Adrenal gland (tissue), 9 donors: ENCODE measurements at regions not wholly inside any gene's neighbourhood (a gene's known extent, or its start where the extent isn't known, plus 50 kb on each side); places are given as distances from the start of the nearest gene placed in this dataset.
"Not testable (repeated sequence)": the region's sequence is repeated elsewhere in the genome, so short reads cannot be mapped to it uniquely, and the experiment has no call there.

ENCODE experiments used
- DNase-seq, 7 donors: peaks; one replicate each; pipeline ENCODE4 v3.0.0-alpha.2; 2019 to 2020
- H3K27ac ChIP-seq, 5 donors: fragments of 200-600 bp; sonication (generic) in 4 of 5; 1 replicate in 3 of 5; 2 replicates in 2 of 5; pipeline versions ENCODE4 v1.5.1 to v1.8.0; 2016 to 2020; ENCODE audit warnings: mild to moderate bottlenecking in 1 of 5
- H3K27me3 ChIP-seq: fragments of 200-600 bp; 2 replicates; pipeline ENCODE4 v1.8.0; 2021
- H3K36me3 ChIP-seq, 2 donors: fragments of 200-600 bp; replicated peaks in 1 of 2; 1 replicate in 1 of 2; 2 replicates in 1 of 2; pipeline versions ENCODE4 v1.5.1 to v1.8.0; 2018 to 2022
- H3K4me1 ChIP-seq, 2 donors: fragments of 200-600 bp; replicated peaks in 1 of 2; 1 replicate in 1 of 2; 2 replicates in 1 of 2; pipeline versions ENCODE4 v1.5.1 to v1.8.0; 2018 to 2021
- H3K4me3 ChIP-seq, 4 donors: fragments of 200-600 bp; sonication (generic) in 3 of 4; one replicate each; pipeline ENCODE4 v1.5.1; 2016 to 2018
- H3K9me3 ChIP-seq, 3 donors: fragments of 200-600 bp; sonication (generic) in 1 of 3; replicated peaks in 1 of 3; 1 replicate in 2 of 3; 2 replicates in 1 of 3; pipeline versions ENCODE4 v1.5.1 to v1.8.0; 2016 to 2021
- POLR2A ChIP-seq, 2 donors: fragments of 450-650 bp; IDR thresholded peaks; one replicate each; pipeline ENCODE4 v1.6.1; 2017; ENCODE audit warnings: antibody characterized with exemption in 2 of 2, mild to moderate bottlenecking in 2 of 2, moderate library complexity in 1 of 2
- WGBS, 4 donors: extraction: QIAGEN DNeasy Blood & Tissue Kit in 2 of 4; methylation state at CpG; one replicate each; pipeline versions ENCODE4 v1.1.5 to v1.1.7; 2013 to 2017; 5-methylcytosine and 5-hydroxymethylcytosine counted together
- intact Hi-C, 2 donors: fragments of 100-400 bp; cut with DNase I; formaldehyde crosslinking; loops; one replicate each; pipeline versions ENCODE4 v1.14.1 to v1.15.0; 2022 to 2023
- TF ChIP-seq, protein P1 (sequence below), 6 experiments: fragments of 450-650 bp in 4 of 6; fragments of 200-600 bp in 2 of 6; sonication (generic) in 1 of 6; IDR thresholded peaks; 1 replicate in 5 of 6; 2 replicates in 1 of 6; pipeline versions ENCODE4 v1.5.1 to v1.8.0; 2016 to 2021; ENCODE audit warnings: antibody characterized with exemption in 6 of 6, mild to moderate bottlenecking in 2 of 6, moderate library complexity in 1 of 6
- donor health status: healthy with polysubstance abuse.
- donor health status: Bipolar disorder and iron deficiency.
- donor health status: DM: yes; HTN: yes; CAD: no.
- donor health status: DM: no; HTN: no; CAD: no.
- donor health status: DM: no; HTN: no; CAD: no.

DNA sequence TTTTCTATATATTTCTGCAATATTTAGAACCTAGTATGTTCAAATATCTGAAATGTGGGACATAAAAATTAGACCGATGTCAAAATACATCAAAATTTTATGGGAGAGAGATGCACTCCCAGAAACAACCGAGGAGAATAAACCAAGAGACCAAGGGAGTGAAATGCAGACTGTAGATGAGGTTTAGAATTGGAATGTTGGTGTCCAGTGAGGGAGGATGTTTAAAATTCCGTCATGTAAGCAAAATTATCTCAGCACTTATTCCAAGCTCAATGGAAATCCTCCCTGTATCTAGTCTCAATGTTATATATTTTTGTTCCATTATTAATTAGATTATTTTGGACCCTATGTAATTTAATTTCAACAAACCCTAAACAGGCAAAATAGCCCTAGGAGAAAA, 61.9 kb upstream of the MAGI2 start:
- H3K4me1 ChIP-seq, result no peaks in the 10 kb centered on the region
- no peaks in the 10 kb centered on the region for H3K36me3 ChIP-seq
- no peak overlapping the region for H3K4me3 ChIP-seq
- no peak for DNase-seq
- TF ChIP-seq POLR2A (IDR thresholded peaks at IDR 0.05), result no peak
- TF ChIP-seq, protein P1, sequence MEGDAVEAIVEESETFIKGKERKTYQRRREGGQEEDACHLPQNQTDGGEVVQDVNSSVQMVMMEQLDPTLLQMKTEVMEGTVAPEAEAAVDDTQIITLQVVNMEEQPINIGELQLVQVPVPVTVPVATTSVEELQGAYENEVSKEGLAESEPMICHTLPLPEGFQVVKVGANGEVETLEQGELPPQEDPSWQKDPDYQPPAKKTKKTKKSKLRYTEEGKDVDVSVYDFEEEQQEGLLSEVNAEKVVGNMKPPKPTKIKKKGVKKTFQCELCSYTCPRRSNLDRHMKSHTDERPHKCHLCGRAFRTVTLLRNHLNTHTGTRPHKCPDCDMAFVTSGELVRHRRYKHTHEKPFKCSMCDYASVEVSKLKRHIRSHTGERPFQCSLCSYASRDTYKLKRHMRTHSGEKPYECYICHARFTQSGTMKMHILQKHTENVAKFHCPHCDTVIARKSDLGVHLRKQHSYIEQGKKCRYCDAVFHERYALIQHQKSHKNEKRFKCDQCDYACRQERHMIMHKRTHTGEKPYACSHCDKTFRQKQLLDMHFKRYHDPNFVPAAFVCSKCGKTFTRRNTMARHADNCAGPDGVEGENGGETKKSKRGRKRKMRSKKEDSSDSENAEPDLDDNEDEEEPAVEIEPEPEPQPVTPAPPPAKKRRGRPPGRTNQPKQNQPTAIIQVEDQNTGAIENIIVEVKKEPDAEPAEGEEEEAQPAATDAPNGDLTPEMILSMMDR (IDR thresholded peaks at IDR 0.05), result no peak
- no peaks in the 10 kb centered on the region for H3K27me3 ChIP-seq
- WGBS, 4 donors, result 79 to 90% (median 86%) methylated on average over 3 of the region's 3 CpGs
- intact Hi-C loops, result no loop called here
- no peak overlapping the region for H3K27ac ChIP-seq
- no peaks in the 10 kb centered on the region for H3K9me3 ChIP-seq

DNA sequence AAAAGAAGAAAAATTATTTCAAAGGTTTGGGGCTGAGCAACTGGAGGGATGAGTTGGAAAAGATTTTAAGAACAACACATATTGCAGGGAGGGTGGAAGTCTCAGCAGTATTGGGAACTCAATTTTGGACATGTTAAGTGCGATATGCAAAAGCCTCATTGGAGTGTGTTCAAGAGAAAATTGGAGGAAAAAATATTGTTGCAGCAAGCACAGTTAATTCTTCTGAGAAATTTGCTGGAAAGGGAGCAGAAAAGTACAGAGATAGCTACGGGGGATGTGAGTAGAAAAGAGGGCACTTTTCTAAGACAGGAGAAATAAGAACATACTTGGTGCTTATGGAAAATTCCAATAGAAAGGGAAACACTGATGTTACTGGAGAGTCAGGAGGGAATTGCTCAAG, 59.8 kb upstream of the MAGI2 start:
- H3K9me3 ChIP-seq, result no peaks in the 10 kb centered on the region
- H3K4me3 ChIP-seq, result no peak overlapping the region
- 79 to 91% (median 88%) methylated on average over 2 of the region's 2 CpGs for WGBS, 4 donors
- DNase-seq, result no peak
- H3K27me3 ChIP-seq, result no peaks in the 10 kb centered on the region
- H3K4me1 ChIP-seq, result no peaks in the 10 kb centered on the region
- H3K27ac ChIP-seq, result no peak overlapping the region
- H3K36me3 ChIP-seq, result no peaks in the 10 kb centered on the region
- TF ChIP-seq, protein P1 (IDR thresholded peaks at IDR 0.05), result no peak
- TF ChIP-seq POLR2A (IDR thresholded peaks at IDR 0.05), result no peak
- intact Hi-C loops, result no loop called here

GRCh38 chr7:79512261-79512660, 58.8 kb upstream of the MAGI2 start:
- intact Hi-C loops, result no loop called here
- Histone ChIP-seq H3K27ac (no peak overlapping the region), H3K4me3 (no peak overlapping the region), H3K4me1 (no peaks in the 10 kb centered on the region), H3K9me3 (no peaks in the 10 kb centered on the region), H3K27me3 (no peaks in the 10 kb centered on the region), H3K36me3 (no peaks in the 10 kb centered on the region)
- DNase-seq, result no peak
- 83 to 91% (median 87%) methylated on average over 3 of the region's 3 CpGs for WGBS, 4 donors
- no peak for TF ChIP-seq POLR2A (IDR thresholded peaks at IDR 0.05)
- TF ChIP-seq, protein P1 (IDR thresholded peaks at IDR 0.05), result no peak

- H3K27me3 ChIP-seq, H3K36me3 ChIP-seq, H3K9me3 ChIP-seq, intact Hi-C loops, H3K4me3 ChIP-seq, DNase-seq, H3K4me1 ChIP-seq, H3K27ac ChIP-seq: not testable (repeated sequence)
- WGBS, 4 donors, result 80 to 95% (median 86%) methylated on average over 1 of the region's 1 CpG
These were observed 57.6 kb upstream of the MAGI2 start for GRCh38 chr7:79511056-79511455.

DNA sequence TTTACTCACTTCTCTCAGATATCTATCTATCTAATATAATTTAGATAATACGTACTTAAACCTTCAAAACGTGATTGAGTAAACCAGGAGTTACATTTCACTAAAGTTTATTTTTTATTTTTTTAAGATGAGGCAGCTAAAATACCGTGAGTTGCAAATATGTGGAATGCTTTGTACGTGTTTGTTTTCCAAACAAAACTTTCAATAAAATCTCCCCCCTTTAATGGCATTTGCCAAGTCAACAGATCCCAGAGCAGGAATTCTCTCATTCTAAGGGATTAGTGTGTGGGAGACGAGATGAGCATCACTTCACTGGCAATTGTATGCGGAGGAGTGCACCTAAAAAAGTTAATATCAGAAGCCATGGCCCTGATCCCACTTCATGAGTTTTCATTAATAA, 53.7 kb upstream of the MAGI2 start:
- no peaks in the 10 kb centered on the region for H3K27me3 ChIP-seq
- H3K4me3 ChIP-seq, result no peak overlapping the region
- DNase-seq, result no peak
- no peak overlapping the region for H3K27ac ChIP-seq
- intact Hi-C loops, result no loop called here
- no peaks in the 10 kb centered on the region for H3K4me1 ChIP-seq
- H3K9me3 ChIP-seq, result no peaks in the 10 kb centered on the region
- TF ChIP-seq POLR2A (IDR thresholded peaks at IDR 0.05), result no peak
- TF ChIP-seq, protein P1 (IDR thresholded peaks at IDR 0.05), result no peak
- H3K36me3 ChIP-seq, result no peaks in the 10 kb centered on the region
- 75 to 80% (median 77%) methylated on average over 6 of the region's 6 CpGs for WGBS, 4 donors
